Neural progenitor cell (in vitro differentiated cells): ENCODE measurements at regions not wholly inside any gene's neighbourhood (a gene's known extent, or its start where the extent isn't known, plus 50 kb on each side); places are given as distances from the start of the nearest gene placed in this dataset.
A peak's percentile ranks its signal among the peaks of the same experiment; 100 is the strongest.

Source experiments
- DNase-seq: peaks from one replicate; pipeline ENCODE4 v3.0.0-alpha.2; 2016; ENCODE audit warnings: low spot score
- H2AFZ ChIP-seq: fragments of 200-600 bp; sonication (generic); replicated peaks from 2 replicates; pipeline ENCODE4 v1.6.1; 2016; ENCODE audit warnings: antibody characterized with exemption
- H3F3A ChIP-seq: fragments of 200-600 bp; sonication (generic); 2 replicates; pipeline ENCODE4 v1.6.1; 2016; ENCODE audit warnings: antibody characterized with exemption, low read depth
- H3K27ac ChIP-seq: fragments of 200-600 bp; sonication (generic); 2 replicates; pipeline ENCODE4 v1.5.1; 2016; ENCODE audit warnings: mild to moderate bottlenecking
- H3K27me3 ChIP-seq: fragments of 200-600 bp; sonication (generic); 2 replicates; pipeline ENCODE4 v1.6.1; 2016; ENCODE audit warnings: mild to moderate bottlenecking, moderate library complexity
- H3K36me3 ChIP-seq: fragments of 200-600 bp; sonication (generic); 2 replicates; pipeline ENCODE4 v1.5.1; 2016
- H3K4me1 ChIP-seq: fragments of 200-600 bp; sonication (generic); 2 replicates; pipeline ENCODE4 v1.6.1; 2016; ENCODE audit warnings: mixed run types
- H3K4me2 ChIP-seq: fragments of 200-600 bp; sonication (generic); 2 replicates; pipeline ENCODE4 v1.6.1; 2016
- H3K4me3 ChIP-seq: fragments of 200-600 bp; sonication (generic); 2 replicates; pipeline ENCODE4 v1.5.1; 2016
- H3K79me2 ChIP-seq: fragments of 200-600 bp; sonication (generic); 2 replicates; pipeline ENCODE4 v1.6.1; 2016; ENCODE audit warnings: low read depth
- H3K9ac ChIP-seq: fragments of 200-600 bp; sonication (generic); 2 replicates; pipeline ENCODE4 v1.6.1; 2016
- H3K9me3 ChIP-seq: fragments of 200-600 bp; sonication (generic); 2 replicates; pipeline ENCODE4 v1.5.1; 2016; ENCODE audit warnings: low read depth
- H4K20me1 ChIP-seq: fragments of 200-600 bp; sonication (generic); 2 replicates; pipeline ENCODE4 v1.6.1; 2016; ENCODE audit warnings: low read depth
- H3K27ac Mint-ChIP-seq: 3 replicates; pipeline ENCODE4 v1.8.0; 2021; ENCODE audit warnings: mixed read lengths
- H3K27me3 Mint-ChIP-seq: 2 replicates; pipeline ENCODE4 v1.8.0; 2022; ENCODE audit warnings: low read depth, mild to moderate bottlenecking, inconsistent platforms, moderate library complexity, mixed read lengths; ENCODE audit not compliant: insufficient read depth
- H3K36me3 Mint-ChIP-seq: 3 replicates; pipeline ENCODE4 v1.8.0; 2021; ENCODE audit warnings: mixed read lengths
- H3K4me1 Mint-ChIP-seq: 3 replicates; pipeline ENCODE4 v1.8.0; 2021; ENCODE audit warnings: mixed read lengths
- H3K4me3 Mint-ChIP-seq: 3 replicates; pipeline ENCODE4 v1.8.0; 2021; ENCODE audit warnings: mild to moderate bottlenecking, moderate library complexity, mixed read lengths
- H3K9me3 Mint-ChIP-seq: 3 replicates; pipeline ENCODE4 v1.8.0; 2020; ENCODE audit warnings: mixed read lengths
- CTCF ChIP-seq: fragments of 200-600 bp; sonication (generic); IDR thresholded peaks from 2 replicates; pipeline ENCODE4 v1.5.1; 2017; ENCODE audit warnings: antibody characterized with exemption, mild to moderate bottlenecking
- EZH2 ChIP-seq: fragments of 200-600 bp; sonication (generic); IDR thresholded peaks from 2 replicates; pipeline ENCODE4 v1.6.1; 2017; ENCODE audit warnings: antibody characterized with exemption, mild to moderate bottlenecking, moderate library complexity
- EZH2phosphoT487 ChIP-seq: fragments of 200-600 bp; sonication (generic); IDR thresholded peaks from 2 replicates; pipeline ENCODE4 v1.6.1; 2017; ENCODE audit warnings: antibody characterized with exemption

GRCh38 chr11:38173676-38174075 lies 1575.6 kb upstream of the RAG2 start:
- H3K9me3 Mint-ChIP-seq, result no peaks in the 10 kb centered on the region
- peak; percentile 3 for DNase-seq
- no peak overlapping the region for H3K4me3 Mint-ChIP-seq
- Histone ChIP-seq H3K4me1 (no peaks in the 10 kb centered on the region), H3K27ac (no peak overlapping the region), H3K9ac (no peak overlapping the region), H3K27me3 (no peaks in the 10 kb centered on the region), H2AFZ (no peak overlapping the region), H3K36me3 (no peaks in the 10 kb centered on the region), H4K20me1 (no peaks in the 10 kb centered on the region), H3F3A (no peaks in the 10 kb centered on the region), H3K4me3 (no peak overlapping the region), H3K9me3 (no peaks in the 10 kb centered on the region), H3K4me2 (no peak overlapping the region), H3K79me2 (no peaks in the 10 kb centered on the region)
- H3K4me1 Mint-ChIP-seq, result peaks cover 5% of the 10 kb centered on the region
- H3K27me3 Mint-ChIP-seq, result no peaks in the 10 kb centered on the region
- TF ChIP-seq CTCF (no peak), EZH2phosphoT487 (no peak), EZH2 (no peak)
- H3K27ac Mint-ChIP-seq, result no peak overlapping the region
- no peaks in the 10 kb centered on the region for H3K36me3 Mint-ChIP-seq

GRCh38 chr11:38169286-38169685 lies 1571.2 kb upstream of the RAG2 start:
- no peak overlapping the region for H3K27ac ChIP-seq
- no peak overlapping the region for H2AFZ ChIP-seq
- no peaks in the 10 kb centered on the region for H4K20me1 ChIP-seq
- no peaks in the 10 kb centered on the region for H3K4me1 ChIP-seq
- Mint-ChIP-seq H3K27ac (no peak overlapping the region), H3K36me3 (no peaks in the 10 kb centered on the region), H3K4me1 (peaks cover 5% of the 10 kb centered on the region), H3K9me3 (peaks cover 8% of the 10 kb centered on the region), H3K27me3 (peaks cover 2% of the 10 kb centered on the region), H3K4me3 (no peak overlapping the region)
- no peaks in the 10 kb centered on the region for H3K79me2 ChIP-seq
- H3K4me3 ChIP-seq, result no peak overlapping the region
- no peaks in the 10 kb centered on the region for H3K9me3 ChIP-seq
- no peak for DNase-seq
- H3K4me2 ChIP-seq, result no peak overlapping the region
- H3K36me3 ChIP-seq, result no peaks in the 10 kb centered on the region
- no peaks in the 10 kb centered on the region for H3F3A ChIP-seq
- H3K9ac ChIP-seq, result no peak overlapping the region
- no peaks in the 10 kb centered on the region for H3K27me3 ChIP-seq
- TF ChIP-seq EZH2phosphoT487, result no peak
- no peak for TF ChIP-seq CTCF
- no peak for TF ChIP-seq EZH2

GRCh38 chr11:38163526-38163925 lies 1565.5 kb upstream of the RAG2 start:
- Histone ChIP-seq H3K9me3 (no peaks in the 10 kb centered on the region), H3K4me1 (no peaks in the 10 kb centered on the region), H3K27me3 (no peaks in the 10 kb centered on the region), H4K20me1 (no peaks in the 10 kb centered on the region), H3F3A (no peaks in the 10 kb centered on the region), H2AFZ (no peak overlapping the region), H3K27ac (no peak overlapping the region), H3K36me3 (no peaks in the 10 kb centered on the region), H3K79me2 (no peaks in the 10 kb centered on the region), H3K4me2 (no peak overlapping the region), H3K4me3 (no peak overlapping the region), H3K9ac (no peak overlapping the region)
- Mint-ChIP-seq H3K27me3 (peaks cover 2% of the 10 kb centered on the region), H3K4me3 (no peak overlapping the region), H3K4me1 (no peaks in the 10 kb centered on the region), H3K9me3 (peaks cover 8% of the 10 kb centered on the region), H3K27ac (no peak overlapping the region), H3K36me3 (no peaks in the 10 kb centered on the region)
- no peak for TF ChIP-seq EZH2phosphoT487
- no peak for TF ChIP-seq CTCF
- no peak for TF ChIP-seq EZH2
- DNase-seq, result no peak

GRCh38 chr11:38160433-38160832 lies 1562.4 kb upstream of the RAG2 start:
- H3K27ac Mint-ChIP-seq, result no peak overlapping the region
- no peaks in the 10 kb centered on the region for H3K27me3 ChIP-seq
- H3K4me2 ChIP-seq, result no peak overlapping the region
- no peaks in the 10 kb centered on the region for H3K4me1 Mint-ChIP-seq
- no peak overlapping the region for H2AFZ ChIP-seq
- H3K27me3 Mint-ChIP-seq, result peaks cover under 1% of the 10 kb centered on the region
- no peak overlapping the region for H3K4me3 ChIP-seq
- TF ChIP-seq EZH2 (no peak), EZH2phosphoT487 (no peak), CTCF (no peak)
- H3K4me3 Mint-ChIP-seq, result no peak overlapping the region
- H3K36me3 ChIP-seq, result no peaks in the 10 kb centered on the region
- H3K79me2 ChIP-seq, result no peaks in the 10 kb centered on the region
- no peak overlapping the region for H3K27ac ChIP-seq
- H3K36me3 Mint-ChIP-seq, result no peaks in the 10 kb centered on the region
- no peaks in the 10 kb centered on the region for H3K4me1 ChIP-seq
- no peaks in the 10 kb centered on the region for H3F3A ChIP-seq
- no peaks in the 10 kb centered on the region for H3K9me3 ChIP-seq
- no peak overlapping the region for H3K9ac ChIP-seq
- peaks cover under 1% of the 10 kb centered on the region for H3K9me3 Mint-ChIP-seq
- no peaks in the 10 kb centered on the region for H4K20me1 ChIP-seq
- DNase-seq, result no peak
